22Rv1 (cell line): ENCODE measurements at regions not wholly inside any gene's neighbourhood (a gene's known extent, or its start where the extent isn't known, plus 50 kb on each side); places are given as distances from the start of the nearest gene placed in this dataset.

Source experiments
- H3K27ac ChIP-seq: fragments of 450-650 bp; 2 replicates; pipeline ENCODE4 v1.5.1; 2017
- ZFX ChIP-seq: fragments of 450-650 bp; IDR thresholded peaks from 2 replicates; pipeline ENCODE4 v1.6.1; 2017; ENCODE audit warnings: antibody characterized with exemption, borderline replicate concordance
- TF ChIP-seq, protein P1 (sequence below): fragments of 450-650 bp; IDR thresholded peaks from 2 replicates; pipeline ENCODE4 v1.5.1; 2017; ENCODE audit warnings: mild to moderate bottlenecking

DNA sequence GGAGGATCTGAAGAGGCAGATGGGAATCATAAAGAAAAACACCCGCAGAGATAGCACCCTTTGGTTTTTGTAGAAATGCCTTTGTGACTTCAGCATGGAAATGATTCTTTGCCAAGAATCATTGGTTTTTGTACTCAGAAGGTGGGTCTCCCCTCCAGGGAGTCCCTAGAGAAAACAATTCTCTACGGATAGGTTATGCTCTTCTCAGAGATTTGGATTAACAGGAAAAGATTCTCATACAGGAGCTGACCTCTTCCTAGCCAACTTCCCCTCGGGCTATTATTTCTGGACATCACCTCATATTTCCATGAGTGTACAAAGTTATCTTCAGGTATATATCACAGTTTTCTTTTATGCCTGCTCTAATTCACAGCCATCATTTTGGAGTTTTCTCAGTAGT is 274.2 kb upstream of the HABP2 start:
- no peak overlapping the region for H3K27ac ChIP-seq

GRCh38 chr10:113279262-113279661 is 273.6 kb upstream of the HABP2 start:
- TF ChIP-seq, protein P1, sequence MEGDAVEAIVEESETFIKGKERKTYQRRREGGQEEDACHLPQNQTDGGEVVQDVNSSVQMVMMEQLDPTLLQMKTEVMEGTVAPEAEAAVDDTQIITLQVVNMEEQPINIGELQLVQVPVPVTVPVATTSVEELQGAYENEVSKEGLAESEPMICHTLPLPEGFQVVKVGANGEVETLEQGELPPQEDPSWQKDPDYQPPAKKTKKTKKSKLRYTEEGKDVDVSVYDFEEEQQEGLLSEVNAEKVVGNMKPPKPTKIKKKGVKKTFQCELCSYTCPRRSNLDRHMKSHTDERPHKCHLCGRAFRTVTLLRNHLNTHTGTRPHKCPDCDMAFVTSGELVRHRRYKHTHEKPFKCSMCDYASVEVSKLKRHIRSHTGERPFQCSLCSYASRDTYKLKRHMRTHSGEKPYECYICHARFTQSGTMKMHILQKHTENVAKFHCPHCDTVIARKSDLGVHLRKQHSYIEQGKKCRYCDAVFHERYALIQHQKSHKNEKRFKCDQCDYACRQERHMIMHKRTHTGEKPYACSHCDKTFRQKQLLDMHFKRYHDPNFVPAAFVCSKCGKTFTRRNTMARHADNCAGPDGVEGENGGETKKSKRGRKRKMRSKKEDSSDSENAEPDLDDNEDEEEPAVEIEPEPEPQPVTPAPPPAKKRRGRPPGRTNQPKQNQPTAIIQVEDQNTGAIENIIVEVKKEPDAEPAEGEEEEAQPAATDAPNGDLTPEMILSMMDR: no peak
- TF ChIP-seq ZFX: no peak

More for the DNA sequence above, 274.2 kb upstream of the HABP2 start:
- TF ChIP-seq, protein P1: no peak
- no peak for TF ChIP-seq ZFX

DNA sequence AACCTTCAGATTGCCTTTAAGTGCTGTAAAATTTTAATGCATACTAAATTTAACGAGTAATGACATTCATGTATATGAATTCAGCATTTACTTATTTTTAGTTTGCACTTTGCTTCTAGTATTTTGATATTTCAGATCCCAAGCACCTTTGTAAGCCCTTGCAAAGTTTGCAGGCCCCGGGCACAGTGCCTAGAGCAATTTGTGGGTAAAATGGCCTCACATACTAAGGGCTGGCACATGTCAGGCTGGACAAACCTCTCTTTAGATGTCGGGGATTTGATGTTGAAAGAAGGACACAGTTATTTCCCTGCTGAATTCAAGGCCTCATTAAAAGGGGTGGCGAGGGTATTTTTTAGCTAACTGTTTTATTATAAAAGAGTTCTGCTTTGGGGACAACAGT is 270.3 kb upstream of the HABP2 start:
- H3K27ac ChIP-seq: no peak overlapping the region
- TF ChIP-seq, protein P1: no peak
- no peak for TF ChIP-seq ZFX

More at GRCh38 chr10:113279262-113279661, 273.6 kb upstream of the HABP2 start:
- H3K27ac ChIP-seq: no peak overlapping the region

- no peak for TF ChIP-seq ZFX
- TF ChIP-seq, protein P1: peak; percentile 21; the same call in 1 of the 2 replicates
- H3K27ac ChIP-seq: no peak overlapping the region
Measured at GRCh38 chr10:113283189-113283588, 269.7 kb upstream of the HABP2 start.

DNA sequence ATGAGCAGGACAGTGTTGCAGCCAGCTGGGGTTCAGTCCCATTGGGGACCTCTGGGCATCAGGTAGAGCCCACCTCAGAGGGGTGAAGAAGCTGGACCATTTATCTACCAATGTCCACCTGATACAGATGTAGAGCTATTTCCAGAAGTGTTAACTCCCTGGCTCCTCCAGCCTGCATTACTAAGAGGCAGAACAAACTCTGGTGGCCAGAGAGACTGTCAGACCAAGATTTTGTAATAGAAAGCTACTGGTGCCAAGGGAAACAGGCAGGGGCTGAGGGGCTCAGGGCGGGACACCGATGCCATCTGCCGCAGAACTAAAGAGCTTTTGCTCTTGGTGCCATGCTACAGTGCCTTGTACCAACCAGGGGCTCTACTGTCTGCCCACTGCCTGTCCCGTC is 268.2 kb upstream of the HABP2 start:
- H3K27ac ChIP-seq: no peak overlapping the region
- TF ChIP-seq, protein P1: no peak
- TF ChIP-seq ZFX: no peak

DNA sequence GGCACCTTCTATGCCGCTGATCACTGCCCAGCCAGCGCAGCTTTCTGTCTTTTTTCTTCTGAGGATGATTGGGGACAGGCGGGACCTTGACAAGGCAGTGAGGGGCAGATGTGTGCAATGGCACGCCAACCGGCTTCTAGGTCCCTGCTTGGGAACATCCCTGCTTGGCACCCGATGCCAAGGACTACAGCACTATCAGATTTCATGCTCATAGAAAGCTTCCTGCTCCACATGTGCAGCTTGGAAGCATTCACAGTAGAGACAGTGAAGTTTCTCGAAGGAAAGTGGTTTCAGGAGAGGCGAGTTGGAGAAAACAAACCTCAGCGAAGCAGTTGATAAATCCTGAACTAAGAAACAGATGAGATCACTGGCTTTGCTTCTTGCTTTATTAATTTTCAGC is 267.5 kb upstream of the HABP2 start:
- no peak for TF ChIP-seq ZFX
- TF ChIP-seq, protein P1: no peak
- no peak overlapping the region for H3K27ac ChIP-seq

DNA sequence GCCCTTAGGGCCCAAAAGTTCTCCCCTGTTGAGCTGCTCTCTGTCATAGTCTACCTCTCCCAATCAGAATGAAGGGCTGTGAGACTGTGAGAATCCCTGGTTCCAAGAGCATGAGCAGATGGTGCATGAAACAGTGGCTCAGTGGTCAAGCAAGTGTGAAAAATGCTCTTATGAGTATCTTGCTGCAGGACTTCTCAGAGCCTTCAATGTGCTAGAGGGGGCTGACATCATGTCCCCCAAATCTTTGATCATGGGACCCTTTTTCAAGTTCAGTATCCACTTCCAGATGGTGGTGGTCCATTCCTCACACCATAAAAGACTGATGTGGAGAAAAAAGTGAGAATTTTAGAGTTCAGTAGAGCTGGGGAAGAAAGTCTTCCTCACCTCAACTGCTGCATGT is 265.3 kb upstream of the HABP2 start:
- H3K27ac ChIP-seq: no peak overlapping the region

More for the DNA sequence above, 265.3 kb upstream of the HABP2 start:
- TF ChIP-seq ZFX: no peak
- TF ChIP-seq, protein P1: no peak
